GM12874 (cell line): ENCODE measurements at regions not wholly inside any gene's neighbourhood (a gene's known extent, or its start where the extent isn't known, plus 50 kb on each side); places are given as distances from the start of the nearest gene placed in this dataset.

Experiments
- TF ChIP-seq, protein P1 (sequence below): IDR thresholded peaks from 2 replicates; pipeline ENCODE4 v1.5.1; 2011; ENCODE audit warnings: low read depth, mild to moderate bottlenecking, control low read depth, low read length, moderate library complexity; ENCODE audit not compliant: insufficient read depth

DNA sequence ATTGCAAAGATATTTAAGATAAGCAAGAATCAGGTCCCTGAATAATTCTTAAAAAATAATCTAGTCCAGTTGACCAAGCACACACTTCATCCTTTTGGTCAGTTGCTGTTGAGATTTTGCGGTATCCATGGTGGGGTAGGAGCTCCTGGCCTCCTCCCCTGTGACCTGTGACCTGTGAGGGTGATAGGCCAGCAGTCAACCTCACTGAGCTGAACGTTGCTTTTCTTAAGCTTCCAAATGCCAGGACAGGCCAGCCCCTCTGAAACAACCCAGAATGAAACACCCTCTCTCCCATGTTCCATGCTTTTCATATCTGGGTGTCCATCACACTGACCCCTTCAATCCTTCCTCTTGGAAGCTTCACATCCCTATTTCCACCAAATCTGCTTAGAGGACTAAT is 164.9 kb downstream of the THBS2 start:
- TF ChIP-seq, protein P1, sequence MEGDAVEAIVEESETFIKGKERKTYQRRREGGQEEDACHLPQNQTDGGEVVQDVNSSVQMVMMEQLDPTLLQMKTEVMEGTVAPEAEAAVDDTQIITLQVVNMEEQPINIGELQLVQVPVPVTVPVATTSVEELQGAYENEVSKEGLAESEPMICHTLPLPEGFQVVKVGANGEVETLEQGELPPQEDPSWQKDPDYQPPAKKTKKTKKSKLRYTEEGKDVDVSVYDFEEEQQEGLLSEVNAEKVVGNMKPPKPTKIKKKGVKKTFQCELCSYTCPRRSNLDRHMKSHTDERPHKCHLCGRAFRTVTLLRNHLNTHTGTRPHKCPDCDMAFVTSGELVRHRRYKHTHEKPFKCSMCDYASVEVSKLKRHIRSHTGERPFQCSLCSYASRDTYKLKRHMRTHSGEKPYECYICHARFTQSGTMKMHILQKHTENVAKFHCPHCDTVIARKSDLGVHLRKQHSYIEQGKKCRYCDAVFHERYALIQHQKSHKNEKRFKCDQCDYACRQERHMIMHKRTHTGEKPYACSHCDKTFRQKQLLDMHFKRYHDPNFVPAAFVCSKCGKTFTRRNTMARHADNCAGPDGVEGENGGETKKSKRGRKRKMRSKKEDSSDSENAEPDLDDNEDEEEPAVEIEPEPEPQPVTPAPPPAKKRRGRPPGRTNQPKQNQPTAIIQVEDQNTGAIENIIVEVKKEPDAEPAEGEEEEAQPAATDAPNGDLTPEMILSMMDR = no peak

GRCh38 chr6:169087443-169088041 is 166.1 kb downstream of the THBS2 start:
- TF ChIP-seq, protein P1 = no peak

- TF ChIP-seq, protein P1 = no peak
These were observed 167.6 kb downstream of the THBS2 start for GRCh38 chr6:169086020-169086419.

DNA sequence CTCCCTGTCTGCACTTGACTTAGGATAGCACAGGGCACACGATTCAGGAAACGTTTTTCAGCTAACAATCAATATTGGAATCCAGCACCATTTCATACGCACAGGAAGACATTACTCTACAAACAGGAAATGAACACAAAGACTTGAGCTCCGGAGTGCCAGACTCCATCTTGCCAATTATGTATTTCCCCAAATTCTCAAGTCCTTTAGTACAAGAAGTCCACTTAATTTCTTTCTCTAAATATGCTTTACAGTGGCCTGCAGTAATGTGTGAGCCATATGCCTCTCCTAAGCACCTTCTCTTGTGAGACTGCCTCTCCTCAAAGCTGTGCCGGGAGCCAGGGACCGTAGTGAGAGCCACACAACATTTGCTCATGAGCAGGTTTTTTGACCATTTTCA is 168.2 kb downstream of the THBS2 start:
- TF ChIP-seq, protein P1 = no peak

GRCh38 chr6:169084067-169084466 is 169.6 kb downstream of the THBS2 start:
- TF ChIP-seq, protein P1 = no peak

DNA sequence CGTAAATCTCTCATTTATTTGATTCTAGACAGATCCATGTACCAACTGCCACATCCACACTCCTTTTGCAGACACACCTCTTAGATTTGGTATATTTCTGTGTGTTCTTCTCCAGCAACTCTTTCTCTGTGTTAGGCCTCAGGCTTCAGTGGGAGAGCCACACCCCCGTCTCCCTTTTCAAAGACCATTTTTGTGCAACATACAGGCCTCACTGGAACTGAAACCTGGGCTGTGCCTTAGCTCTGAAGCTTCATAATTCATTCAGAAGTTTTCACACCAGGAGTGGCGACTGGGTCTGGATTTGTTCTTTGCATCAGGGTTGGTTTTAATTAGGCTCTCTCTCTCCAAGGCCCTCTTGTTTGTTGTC is 170.2 kb downstream of the THBS2 start:
- TF ChIP-seq, protein P1 = no peak

GRCh38 chr6:169082817-169083507 is 170.7 kb downstream of the THBS2 start:
- TF ChIP-seq, protein P1 = no peak
